ENCODE measurements at regions not wholly inside any gene's neighbourhood (a gene's known extent, or its start where the extent isn't known, plus 50 kb on each side); places are given as distances from the start of the nearest gene placed in this dataset.
"Not testable (repeated sequence)": the region's sequence is repeated elsewhere in the genome, so short reads cannot be mapped to it uniquely, and the experiment has no call there.

DNA sequence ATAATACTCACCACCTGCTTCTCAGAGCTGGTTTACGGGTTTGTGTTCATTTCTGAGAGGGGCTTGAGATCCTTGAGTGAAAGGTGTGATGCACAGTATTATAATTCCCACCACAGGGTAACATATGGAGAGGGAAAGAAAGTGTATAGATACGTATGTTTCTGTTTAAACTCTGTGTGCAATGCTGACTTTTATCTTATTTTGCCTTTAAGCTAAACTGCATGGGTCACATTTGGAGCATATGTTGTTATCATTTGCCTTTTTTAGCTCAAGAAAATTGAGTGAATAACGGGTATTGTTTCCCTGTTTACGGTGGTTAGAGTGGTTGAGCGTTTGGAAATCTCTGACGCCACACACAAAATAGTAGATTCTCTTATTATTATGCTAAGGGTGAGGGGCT lies 191.1 kb upstream of the NFIA start:
- DNase-seq: no peak

DNA sequence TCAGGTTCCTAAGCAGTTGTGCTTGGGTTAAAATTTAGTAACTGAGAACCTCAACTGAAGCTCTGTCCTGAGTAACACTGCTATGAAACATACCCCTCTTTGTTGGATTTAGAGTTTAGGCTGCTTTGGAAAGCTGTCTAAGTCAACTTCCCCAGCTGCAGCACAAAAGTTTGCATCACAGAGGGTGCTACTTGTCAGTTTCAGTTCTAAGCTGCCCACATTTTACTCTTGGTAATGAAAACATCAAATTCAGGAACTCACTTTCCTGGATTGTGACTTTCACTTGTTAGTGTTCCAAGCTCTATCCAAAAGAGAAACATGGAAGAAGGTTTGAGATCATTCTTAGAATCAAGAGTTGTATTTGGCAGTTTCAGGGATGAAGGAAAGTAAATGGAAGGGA lies 191.7 kb upstream of the NFIA start:
- no peak for DNase-seq

DNA sequence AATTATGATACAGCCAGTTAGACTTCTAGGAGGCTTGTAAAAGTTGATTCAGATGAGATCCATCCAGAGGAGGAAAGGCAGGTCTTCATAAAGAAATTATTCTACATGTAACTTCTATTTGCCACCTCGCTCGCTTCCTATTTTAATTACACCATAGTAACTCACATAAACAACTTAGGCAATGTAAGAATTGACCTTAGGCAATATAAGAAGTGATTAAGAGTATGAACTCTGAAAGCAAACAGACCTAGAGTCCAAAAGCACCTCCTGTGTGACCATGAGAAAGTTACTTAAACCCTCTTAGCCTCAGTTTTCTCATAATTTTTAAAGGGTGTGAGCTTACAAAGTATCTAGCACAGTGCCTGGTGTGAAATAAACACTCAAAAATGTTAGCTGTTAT lies 192.7 kb upstream of the NFIA start:
- no peak for DNase-seq

DNA sequence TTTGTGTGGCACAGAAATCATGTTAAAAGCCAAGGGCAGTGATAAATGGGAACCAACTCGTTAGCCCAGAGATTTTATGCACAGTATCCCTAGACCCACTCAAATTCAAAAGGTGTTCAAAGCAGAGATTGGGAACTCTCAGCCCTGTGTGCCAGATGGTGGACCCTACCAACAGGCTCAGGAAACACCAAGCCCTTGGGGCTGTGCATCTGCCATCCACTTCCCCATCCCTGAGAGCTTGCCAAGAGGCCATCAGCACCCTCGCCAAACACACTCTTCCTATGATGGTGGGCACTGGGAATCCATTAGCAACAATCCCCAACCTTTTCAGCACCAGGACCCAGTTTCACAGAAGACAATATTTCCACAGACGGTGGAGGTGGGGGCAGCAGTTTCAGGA lies 194.2 kb upstream of the NFIA start:
- DNase-seq: no peak

DNA sequence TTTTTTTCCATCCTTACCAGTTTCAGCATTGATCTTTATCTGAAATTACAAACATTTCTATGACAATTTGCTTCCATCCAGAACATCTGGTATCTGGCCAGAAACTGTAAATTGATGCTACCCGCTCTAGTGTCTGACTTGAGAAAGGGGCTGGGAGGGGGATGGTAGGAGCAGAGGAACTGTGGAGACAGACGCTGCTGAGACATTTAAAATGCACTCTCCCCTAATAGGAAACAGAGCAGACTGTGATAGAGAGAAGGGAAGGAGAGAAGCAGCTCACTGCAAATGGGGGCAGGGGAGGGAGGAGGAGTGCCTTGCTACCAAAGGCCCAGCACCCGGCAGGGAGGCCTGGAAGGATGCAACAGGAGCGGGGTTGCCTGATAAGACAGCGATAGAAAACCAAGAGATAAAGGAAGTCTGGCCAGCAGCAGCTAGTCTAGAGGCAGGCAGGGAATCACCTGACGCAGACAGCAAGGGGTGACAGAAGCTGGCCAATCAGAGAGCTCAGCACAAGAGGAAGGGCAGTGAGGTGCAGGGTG lies 195.5 kb upstream of the NFIA start:
- DNase-seq: no peak

DNA sequence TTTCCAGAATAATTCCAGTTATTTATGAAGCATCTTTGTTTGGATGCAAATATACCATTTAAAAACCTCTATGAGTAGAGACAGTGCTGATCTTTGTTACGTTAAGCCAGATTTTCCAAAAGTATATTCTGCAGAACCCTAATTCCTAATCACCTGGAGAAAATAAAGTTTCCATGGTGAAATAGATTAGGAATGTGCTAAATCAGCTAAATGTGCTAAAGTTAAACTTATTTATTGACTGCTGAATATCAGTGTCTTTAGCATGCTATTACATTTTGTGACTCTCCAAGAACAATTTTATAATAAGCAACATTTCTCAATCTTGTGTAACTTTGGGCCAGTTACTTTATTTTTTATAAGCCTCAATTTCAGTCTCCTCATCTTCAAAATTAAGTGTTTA lies 196.3 kb upstream of the NFIA start:
- DNase-seq: no peak

DNA sequence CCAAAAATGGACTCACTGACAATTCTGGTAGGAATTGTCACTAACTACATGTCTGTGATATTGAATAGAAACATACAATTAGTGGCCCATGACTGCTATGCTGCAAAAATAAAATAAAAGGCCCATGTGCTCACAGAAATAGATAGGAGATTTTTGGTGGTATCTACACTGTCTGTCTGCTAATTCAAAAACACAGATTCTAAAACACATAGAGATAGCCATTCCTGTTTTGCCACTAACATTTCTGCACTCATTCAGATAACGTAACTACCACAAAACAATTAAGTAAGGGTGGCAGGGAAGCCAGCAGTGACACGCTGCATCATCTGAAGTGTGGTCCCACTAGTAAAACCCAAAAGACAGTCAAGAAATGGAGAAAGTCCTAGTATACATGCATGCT lies 202.2 kb upstream of the NFIA start:
- no peak for DNase-seq

DNA sequence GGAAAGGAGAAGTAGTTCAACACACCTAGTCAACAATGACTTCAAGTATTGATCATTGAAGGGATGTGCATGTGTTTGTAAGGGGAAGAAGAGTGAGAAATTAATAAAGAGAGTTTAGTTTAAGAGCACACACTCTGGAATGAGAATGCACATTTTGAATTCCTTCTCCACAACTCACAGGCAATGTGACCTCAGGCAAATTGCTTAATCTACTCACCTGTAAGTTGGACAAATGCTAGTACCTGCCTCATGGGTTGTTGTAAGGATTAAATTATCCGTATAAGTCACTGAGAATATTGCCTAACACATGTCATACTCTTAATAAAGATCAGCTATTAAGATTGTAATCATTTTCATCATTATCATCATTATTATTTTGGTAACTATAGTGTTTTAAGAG lies 204.0 kb upstream of the NFIA start:
- DNase-seq: no peak

DNA sequence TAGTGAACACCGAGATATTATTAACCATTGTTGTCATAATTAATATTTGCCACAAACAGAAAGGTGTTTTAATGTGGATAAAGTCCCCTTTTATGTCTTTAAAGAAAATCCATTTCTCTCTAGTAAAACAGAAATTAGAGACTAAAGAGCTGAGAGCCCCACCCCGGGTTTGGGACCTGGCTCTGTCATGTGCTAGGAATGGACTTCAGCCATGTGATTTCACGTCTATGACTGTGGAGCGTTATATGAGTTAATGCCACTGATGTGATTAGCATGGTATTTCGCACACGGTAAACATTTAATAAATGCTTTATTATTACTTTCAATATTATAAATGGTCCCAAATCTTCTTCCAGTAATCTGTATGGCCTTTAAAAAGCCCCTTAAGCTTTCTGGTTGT lies 205.0 kb upstream of the NFIA start:
- no peak for DNase-seq

DNA sequence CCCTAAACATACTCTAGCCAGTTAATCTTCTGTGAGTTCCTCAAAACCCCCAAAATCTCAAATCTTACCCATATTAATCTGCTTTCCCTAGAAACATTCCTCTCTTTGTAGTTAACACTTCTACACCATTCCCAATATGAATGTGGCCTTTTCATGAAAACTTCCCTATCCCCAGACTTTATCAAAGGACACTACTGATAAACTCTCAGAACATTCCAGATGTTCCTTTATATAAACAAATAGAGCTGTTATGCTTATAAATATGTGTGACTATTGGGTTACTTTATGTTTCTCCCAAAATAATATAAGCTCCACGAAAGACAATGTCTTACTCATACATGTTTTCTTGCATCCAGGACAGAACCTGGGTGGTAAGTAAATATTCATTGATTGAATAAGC lies 205.4 kb upstream of the NFIA start:
- DNase-seq: no peak

DNA sequence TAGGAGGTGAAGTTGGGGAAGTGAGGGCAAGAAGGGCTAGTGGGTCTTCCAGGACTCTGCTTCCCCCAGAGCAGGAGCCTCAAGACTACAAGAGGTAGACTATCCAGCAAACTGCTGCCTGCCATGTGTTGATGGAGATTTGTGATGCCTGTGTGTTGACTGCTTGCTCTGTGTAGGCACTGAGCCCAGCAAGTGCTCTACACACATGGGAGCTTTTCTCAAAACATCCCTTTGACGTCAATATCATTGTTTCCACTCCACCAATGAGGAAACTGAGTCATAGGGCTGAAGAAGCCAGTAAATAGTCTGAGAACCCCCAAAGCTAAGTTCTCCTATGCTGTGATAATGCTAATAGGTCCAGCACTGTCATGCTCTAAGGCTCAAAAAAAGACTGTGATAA lies 207.2 kb upstream of the NFIA start:
- no peak for DNase-seq

DNA sequence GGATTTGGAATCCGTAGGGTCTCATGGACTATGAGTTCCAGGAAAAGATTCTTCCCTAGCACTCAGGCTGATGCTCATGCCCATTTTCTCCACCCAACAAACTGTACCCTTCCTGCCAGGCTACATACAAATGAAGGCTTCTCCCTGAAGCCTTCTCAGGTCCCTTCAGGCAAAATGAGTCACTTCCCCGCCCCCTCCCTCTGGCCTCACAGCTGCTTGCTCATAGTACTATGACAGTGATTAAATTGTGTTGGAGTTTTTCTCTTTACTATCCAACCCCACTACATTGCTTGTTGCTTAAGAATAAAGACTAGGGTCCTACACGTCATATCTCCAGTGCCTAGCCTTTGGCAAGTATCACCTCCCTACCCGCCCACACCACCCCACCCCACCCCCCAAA lies 207.6 kb upstream of the NFIA start:
- no peak for DNase-seq

DNA sequence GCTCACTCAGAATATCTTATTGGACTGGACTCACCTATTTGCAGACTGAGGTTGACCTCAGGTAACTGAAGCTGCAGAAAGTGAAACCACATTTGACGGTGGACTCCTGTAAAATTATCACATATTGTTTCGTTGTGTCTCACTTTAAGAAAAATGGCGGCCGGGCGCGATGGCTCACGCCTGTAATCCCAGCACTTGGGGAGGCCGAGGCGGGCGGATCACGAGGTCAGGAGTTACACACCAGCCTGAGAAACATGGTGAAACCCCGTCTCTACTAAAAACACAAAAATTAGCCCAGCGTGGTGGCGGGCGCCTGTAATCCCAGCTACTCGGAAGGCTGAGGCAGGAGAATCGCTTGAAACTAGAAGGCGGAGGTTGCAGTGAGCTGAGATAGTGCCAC lies 209.0 kb upstream of the NFIA start:
- not testable (repeated sequence) for DNase-seq

DNA sequence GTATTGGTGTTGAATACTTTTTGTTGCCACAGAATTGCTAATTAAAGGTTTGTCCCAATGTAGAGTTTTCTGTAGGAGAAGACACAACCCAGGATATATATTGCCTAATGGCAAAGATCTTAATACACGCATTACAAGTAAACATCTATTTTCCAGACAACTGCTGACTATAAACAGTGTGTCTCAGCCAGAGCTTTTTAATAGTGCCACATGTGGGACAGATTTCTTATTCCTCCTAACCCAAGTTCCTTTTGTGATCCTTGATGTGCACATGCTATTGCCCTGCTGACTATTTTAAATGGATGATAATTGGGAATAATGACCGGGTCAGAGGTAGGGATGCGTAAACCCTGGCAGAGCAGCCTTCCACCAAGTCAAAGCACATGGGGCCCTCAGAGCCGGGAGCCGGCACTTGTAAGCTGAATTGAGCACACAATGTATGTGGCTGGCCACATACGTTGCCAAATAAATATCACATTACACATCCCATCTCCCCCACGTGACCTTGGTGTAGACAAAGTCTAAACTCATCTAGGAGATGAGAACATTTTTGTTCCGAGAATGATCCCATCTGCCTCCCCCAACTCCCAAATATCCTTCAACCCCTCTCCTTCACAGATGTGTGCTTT lies 209.8 kb upstream of the NFIA start:
- DNase-seq: no peak

DNA sequence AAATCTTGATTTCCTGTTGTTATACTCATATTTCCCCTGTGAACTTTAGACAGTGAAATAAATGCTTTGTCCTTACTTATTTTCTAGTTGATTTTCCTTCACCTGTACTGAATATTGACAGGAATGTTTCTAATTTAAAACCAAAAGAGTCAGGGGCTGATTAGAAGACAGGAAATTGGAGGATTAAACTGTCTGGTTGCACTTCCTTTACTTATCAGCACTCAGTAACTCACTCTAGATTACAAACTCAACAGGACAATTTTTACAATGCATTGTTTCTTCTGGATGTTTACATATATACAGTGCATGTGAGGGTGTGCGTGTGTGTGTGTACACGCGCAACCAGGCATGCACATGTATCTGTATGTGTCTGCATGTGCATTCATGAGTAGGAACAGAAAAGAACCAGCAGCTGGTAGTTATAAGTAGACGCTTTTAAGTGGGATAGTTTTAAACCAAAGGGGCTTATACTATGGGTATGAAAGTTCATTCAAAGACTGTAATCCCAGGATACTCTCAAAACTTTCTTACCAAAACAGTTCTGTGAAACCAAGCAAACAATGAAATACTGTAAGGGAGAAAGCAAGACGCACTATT lies 212.0 kb upstream of the NFIA start:
- no peak for DNase-seq

DNA sequence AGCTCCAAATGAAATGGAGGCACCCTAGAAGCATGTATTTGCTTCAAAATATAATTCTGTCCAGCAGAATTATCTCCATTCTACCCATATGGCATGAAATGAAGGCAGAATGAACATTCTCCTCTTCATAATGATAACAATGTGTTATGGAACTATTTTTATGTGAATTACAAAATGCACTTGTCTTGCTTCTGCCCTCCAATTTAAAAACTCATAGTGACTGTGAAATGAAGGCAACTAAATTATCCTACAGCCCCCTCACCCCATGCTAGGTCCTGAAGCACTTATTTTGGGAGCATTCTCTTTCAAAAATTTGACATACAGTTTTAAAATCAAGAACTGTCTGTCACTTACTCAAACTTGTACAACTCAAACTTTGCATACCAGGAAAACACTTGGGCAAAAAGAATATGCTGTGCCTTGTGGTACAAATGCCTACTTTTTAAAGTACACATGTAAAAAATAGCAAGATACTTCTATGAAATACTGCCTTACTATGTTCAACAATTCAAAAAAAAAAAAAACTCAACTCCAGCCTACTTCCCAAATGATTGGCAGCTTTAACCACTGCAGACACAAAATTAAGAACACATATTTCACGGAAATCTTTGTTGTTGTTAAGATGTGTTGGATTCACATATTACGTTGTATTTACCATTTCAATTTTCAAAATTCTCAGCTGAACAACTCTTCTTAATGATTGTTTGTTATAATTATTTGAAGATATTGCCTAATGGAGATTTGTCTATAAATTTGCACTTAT lies 213.3 kb upstream of the NFIA start:
- no peak for DNase-seq

DNA sequence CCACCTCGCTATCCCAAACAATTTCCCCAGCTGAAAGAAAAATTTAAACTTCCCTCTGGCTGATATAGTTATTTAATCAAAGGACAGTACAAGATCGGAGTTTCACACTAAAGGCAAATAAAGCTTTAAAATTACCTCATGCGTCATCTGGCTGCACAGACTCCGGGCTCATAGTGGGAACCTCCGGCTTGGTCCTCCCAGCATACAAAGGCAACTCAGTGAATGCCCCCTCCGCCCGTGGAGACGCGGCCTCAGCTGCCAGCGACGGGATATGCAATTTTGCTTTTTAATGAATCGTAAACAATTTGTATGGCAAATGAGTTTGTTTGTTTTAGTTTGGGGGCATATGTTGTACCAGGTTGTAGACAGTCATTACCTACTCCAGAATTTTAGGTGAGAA lies 214.6 kb upstream of the NFIA start:
- DNase-seq: peak in 6 of 51 donors; percentile 4 to 23 (median 12)

DNA sequence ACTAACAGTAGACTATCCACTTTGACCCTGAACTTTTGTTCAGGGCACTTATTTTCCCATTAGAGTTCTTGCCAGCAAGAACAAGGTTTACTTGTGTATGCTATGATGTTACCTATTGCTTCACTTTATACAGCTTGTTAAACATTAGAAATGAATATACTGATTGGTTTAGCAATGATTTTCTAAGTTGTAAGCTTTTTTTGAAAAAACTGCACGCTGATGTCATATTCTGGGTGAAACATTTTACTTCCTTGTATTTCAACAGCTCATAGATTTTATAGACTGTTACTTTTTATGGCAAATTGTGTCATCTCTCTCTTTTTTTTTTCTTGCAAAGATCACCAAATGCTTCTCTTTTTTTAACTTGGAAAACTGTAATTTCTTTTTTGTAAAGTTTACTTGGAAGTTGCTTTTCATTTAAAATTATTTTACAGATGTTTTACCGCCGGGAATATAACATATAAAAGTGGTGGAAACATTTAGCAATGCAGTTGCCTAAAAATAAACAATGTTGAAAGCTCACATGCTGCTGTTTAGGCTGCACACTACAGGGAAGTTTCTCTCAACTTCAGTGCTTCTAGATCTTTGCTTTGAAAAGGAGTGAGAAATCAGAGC lies 215.3 kb upstream of the NFIA start:
- DNase-seq: no peak

DNA sequence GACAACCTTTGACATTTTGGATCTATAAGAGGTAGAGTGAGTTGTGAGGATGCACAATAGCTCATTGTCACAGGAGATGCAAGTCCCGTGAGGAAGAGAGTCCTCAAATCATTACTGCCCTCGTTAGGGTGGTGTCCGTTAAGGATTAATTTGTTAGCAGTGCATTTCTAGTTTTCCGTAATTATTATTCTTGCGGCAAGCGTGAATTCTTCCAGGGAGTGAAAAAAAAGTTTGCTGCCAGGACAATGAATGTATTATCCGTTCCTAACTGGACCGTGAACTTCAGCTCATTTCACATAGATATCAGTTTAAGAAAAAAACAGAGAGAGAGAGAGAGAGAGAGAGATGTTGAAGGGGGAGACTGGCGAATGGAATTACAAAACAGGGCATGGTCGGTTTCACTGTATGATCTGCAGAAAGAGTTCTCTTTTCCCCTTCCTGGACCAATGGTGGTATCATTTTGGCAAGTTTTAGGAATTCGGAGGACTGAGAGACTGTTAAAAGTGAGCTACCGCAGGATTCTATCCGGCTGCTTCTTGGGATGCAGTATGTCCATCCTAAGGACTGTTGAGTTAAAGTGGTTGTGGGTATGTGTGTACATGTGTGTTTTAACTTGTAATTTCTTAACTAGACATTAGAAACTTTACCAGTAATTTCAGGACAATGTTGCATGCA lies 216.0 kb upstream of the NFIA start:
- DNase-seq: peak in 1 of 51 donors; percentile 9

DNA sequence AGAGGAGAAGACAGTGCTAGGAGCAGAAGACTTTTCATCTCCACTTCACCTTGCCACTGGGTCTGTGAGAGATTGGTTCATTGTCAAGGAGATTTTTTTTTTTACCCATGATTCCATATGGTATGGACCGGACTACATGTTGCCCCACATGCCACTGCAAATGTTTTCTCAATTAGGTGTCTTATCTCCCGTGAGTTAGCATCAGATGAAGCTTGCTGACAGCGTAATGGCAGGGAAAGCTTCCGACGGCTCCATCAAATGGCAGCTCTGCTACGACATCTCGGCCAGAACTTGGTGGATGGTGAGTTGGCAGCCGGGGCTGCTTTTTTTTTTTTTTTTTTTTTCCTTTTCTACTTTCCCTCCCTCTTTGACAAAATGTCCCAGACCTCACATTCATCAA lies 217.2 kb upstream of the NFIA start:
- DNase-seq: peak in 7 of 51 donors; percentile 2 to 29 (median 13)

DNA sequence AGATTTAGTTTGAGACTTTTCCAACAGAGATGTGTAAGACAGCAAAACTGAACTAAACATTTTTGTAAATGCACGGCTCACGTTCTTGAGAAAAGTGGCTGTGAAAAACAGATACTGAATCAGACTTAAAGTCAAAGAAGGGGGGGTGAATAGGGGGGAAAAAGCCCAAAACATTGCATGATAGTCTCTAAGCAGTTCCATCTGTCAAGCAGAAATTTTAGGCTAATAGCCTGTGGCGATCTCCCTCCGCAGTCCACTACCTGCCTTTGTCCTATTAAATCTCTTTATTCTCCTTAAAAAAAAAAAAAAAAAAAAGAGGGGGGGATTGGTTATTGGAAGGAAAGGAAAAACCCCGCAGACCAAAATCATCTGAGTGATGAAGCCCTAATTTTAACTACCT lies 217.6 kb upstream of the NFIA start:
- no peak for DNase-seq

DNA sequence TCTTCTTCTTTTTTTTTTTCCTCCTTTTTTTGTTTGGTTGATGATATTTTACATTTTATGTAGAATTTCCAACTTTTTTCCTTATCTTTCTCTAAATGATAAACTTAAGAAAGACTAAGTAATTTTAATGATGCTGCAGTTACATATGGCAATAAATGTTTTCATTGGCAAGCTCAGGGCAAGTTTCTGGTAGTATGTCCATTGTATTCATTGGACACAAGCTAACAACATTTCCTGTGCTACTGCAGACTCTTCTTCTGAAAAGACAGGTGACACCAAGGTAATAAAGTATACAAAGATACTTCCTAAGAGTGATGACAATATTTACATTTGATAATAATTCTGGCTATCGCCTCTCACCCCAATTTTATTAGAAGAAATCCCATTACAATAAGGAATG lies 219.2 kb upstream of the NFIA start:
- no peak for DNase-seq
